Psoas muscle (tissue), 7 donors: ENCODE measurements at regions not wholly inside any gene's neighbourhood (a gene's known extent, or its start where the extent isn't known, plus 50 kb on each side); places are given as distances from the start of the nearest gene placed in this dataset.

Source experiments
- ATAC-seq, 4 donors: fragments of 200-7000 bp; cut with Tn5 transposase; one replicate each; pipeline ENCODE4 v1.9.1; 2020; ENCODE audit warnings: moderate library complexity in 3 of 4, mild to moderate bottlenecking in 2 of 4
- DNase-seq, 2 donors: peaks; one replicate each; pipeline ENCODE4 v3.0.0-alpha.2; 2020
- H3K27ac ChIP-seq: fragments of 200-600 bp; one replicate; pipeline ENCODE4 v1.8.0; 2022
- H3K27me3 ChIP-seq, 3 donors: fragments of 200-600 bp in 1 of 3; one replicate each; pipeline versions ENCODE4 v1.6.1 to v1.8.0; 2013 to 2022; ENCODE audit warnings: low read length in 2 of 3, mild to moderate bottlenecking in 2 of 3, moderate library complexity in 1 of 3; ENCODE audit not compliant: insufficient read depth in 3 of 3
- H3K36me3 ChIP-seq, 2 donors: fragments of 200-600 bp in 1 of 2; one replicate each; pipeline versions ENCODE4 v1.6.1 to v1.8.0; 2013 to 2022; ENCODE audit warnings: low read depth in 1 of 2, mild to moderate bottlenecking in 1 of 2, moderate library complexity in 1 of 2; ENCODE audit not compliant: insufficient read depth in 1 of 2
- H3K4me1 ChIP-seq: fragments of 200-600 bp; one replicate; pipeline ENCODE4 v1.8.0; 2022
- H3K4me3 ChIP-seq: fragments of 200-600 bp; one replicate; pipeline ENCODE4 v1.8.0; 2022; ENCODE audit warnings: mild to moderate bottlenecking
- H3K9me3 ChIP-seq: fragments of 200-600 bp; one replicate; pipeline ENCODE4 v1.8.0; 2022
- CTCF ChIP-seq: fragments of 200-600 bp; IDR thresholded peaks from one replicate; pipeline ENCODE4 v1.8.0; 2022; ENCODE audit warnings: antibody characterized with exemption
- WGBS, 3 donors: extraction: QIAGEN DNeasy Blood & Tissue Kit; methylation state at CpG; one replicate each; pipeline versions ENCODE4 v1.1.6 to v1.1.7; 2013; 5-methylcytosine and 5-hydroxymethylcytosine counted together
- intact Hi-C, 2 donors: fragments of 100-400 bp; cut with DNase I; formaldehyde crosslinking; loops; one replicate each; pipeline versions ENCODE4 v1.11.0 to v1.14.2; 2022
- donor health status: healthy with polysubstance abuse.
- donor health status: DM: no; HTN: no; CAD: no; lungs with moderate emphysema.
- donor health status: Bipolar disorder and iron deficiency.
- donor health status: healthy.
- donor health status: DM: yes; HTN: yes; CAD: no.
- donor health status: DM: no; HTN: no; CAD: no.
- donor health status: DM: yes; HTN: yes; CAD: no.

- Histone ChIP-seq H3K9me3 (no peaks in the 10 kb centered on the region), H3K4me1 (peaks cover 8% of the 10 kb centered on the region), H3K4me3 (no peak overlapping the region), H3K27ac (peak overlapping the region; percentile 66), H3K36me3 (no peaks in the 10 kb centered on the region), H3K27me3 (no peaks in the 10 kb centered on the region)
- no peak for TF ChIP-seq CTCF
- peak in 1 of 4 donors; percentile 35 for ATAC-seq
- intact Hi-C loops: no loop called here
- 48 to 52% (median 50%) methylated on average over 10 of the region's 10 CpGs for WGBS, 3 donors
- DNase-seq: no peak
Measured at GRCh38 chr12:92445253-92446082, 257.3 kb upstream of the PLEKHG7 start.

GRCh38 chr12:92444763-92445162 lies 258.0 kb upstream of the PLEKHG7 start:
- ATAC-seq (peak in 2 of 4 donors; percentile 37 to 43), DNase-seq (no peak)
- Histone ChIP-seq H3K4me3 (no peak overlapping the region), H3K9me3 (no peaks in the 10 kb centered on the region), H3K27ac (peak overlapping the region; percentile 66), H3K36me3 (no peaks in the 10 kb centered on the region), H3K27me3 (no peaks in the 10 kb centered on the region), H3K4me1 (peaks cover 13% of the 10 kb centered on the region)
- intact Hi-C loops: no loop called here
- 88 to 92% (median 89%) methylated on average over 9 of the region's 9 CpGs for WGBS, 3 donors
- TF ChIP-seq CTCF: no peak

- H3K4me3 ChIP-seq: no peak overlapping the region
- no peaks in the 10 kb centered on the region for H3K27me3 ChIP-seq
- H3K9me3 ChIP-seq: no peaks in the 10 kb centered on the region
- no peaks in the 10 kb centered on the region for H3K36me3 ChIP-seq
- no peak for TF ChIP-seq CTCF
- intact Hi-C loops: no loop called here
- no peak overlapping the region for H3K27ac ChIP-seq
- DNase-seq (no peak), ATAC-seq (no peak)
- peaks cover 28% of the 10 kb centered on the region for H3K4me1 ChIP-seq
- WGBS, 3 donors: 46 to 54% (median 52%) methylated on average over 3 of the region's 3 CpGs
Measured at GRCh38 chr12:92442782-92443181, 260.0 kb upstream of the PLEKHG7 start.

GRCh38 chr12:92440072-92440471 lies 262.7 kb upstream of the PLEKHG7 start:
- no peak overlapping the region for H3K27ac ChIP-seq
- no peaks in the 10 kb centered on the region for H3K9me3 ChIP-seq
- H3K36me3 ChIP-seq: no peaks in the 10 kb centered on the region
- no peaks in the 10 kb centered on the region for H3K27me3 ChIP-seq
- no peak for DNase-seq
- H3K4me1 ChIP-seq: peaks cover 20% of the 10 kb centered on the region
- 55 to 76% (median 68%) methylated on average over 4 of the region's 4 CpGs for WGBS, 3 donors
- intact Hi-C loops: no loop called here
- H3K4me3 ChIP-seq: no peak overlapping the region
- ATAC-seq: peak; percentile 46 to 64 (median 53)
- TF ChIP-seq CTCF: no peak
